Lower leg skin (tissue), 3 donors: ENCODE measurements at regions not wholly inside any gene's neighbourhood (a gene's known extent, or its start where the extent isn't known, plus 50 kb on each side); places are given as distances from the start of the nearest gene placed in this dataset.

ENCODE experiments used
- POLR2A ChIP-seq, 2 donors: fragments of 450-650 bp; IDR thresholded peaks; one replicate each; pipeline ENCODE4 v1.6.1; 2016 to 2017; ENCODE audit warnings: antibody characterized with exemption in 2 of 2, mild to moderate bottlenecking in 1 of 2, moderate library complexity in 1 of 2
- TF ChIP-seq, protein P1 (sequence below), 3 donors: fragments of 450-650 bp; IDR thresholded peaks; one replicate each; pipeline ENCODE4 v1.5.1; 2016; ENCODE audit warnings: antibody characterized with exemption in 3 of 3, mild to moderate bottlenecking in 3 of 3, moderate library complexity in 2 of 3

DNA sequence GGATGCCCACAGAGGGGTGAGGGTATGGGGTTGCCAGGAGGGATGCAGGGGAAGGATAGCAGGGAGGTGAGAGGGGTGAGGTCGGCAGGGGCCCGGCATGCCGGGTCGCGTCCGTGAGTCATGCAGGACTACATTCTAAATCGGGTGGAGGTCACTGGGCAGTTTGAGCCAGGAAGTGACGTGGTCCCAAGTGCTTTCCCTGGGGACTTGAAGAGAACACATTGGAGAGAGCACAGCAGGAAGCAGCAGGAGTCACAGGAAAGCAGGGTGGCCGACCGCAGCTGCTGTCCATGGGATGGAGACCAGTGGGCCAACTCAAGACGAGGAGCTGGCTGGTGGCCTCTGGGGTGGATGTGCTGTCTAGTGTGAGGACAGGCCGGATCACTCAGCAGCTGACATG is 92.0 kb upstream of the WASF3 start:
- TF ChIP-seq, protein P1, sequence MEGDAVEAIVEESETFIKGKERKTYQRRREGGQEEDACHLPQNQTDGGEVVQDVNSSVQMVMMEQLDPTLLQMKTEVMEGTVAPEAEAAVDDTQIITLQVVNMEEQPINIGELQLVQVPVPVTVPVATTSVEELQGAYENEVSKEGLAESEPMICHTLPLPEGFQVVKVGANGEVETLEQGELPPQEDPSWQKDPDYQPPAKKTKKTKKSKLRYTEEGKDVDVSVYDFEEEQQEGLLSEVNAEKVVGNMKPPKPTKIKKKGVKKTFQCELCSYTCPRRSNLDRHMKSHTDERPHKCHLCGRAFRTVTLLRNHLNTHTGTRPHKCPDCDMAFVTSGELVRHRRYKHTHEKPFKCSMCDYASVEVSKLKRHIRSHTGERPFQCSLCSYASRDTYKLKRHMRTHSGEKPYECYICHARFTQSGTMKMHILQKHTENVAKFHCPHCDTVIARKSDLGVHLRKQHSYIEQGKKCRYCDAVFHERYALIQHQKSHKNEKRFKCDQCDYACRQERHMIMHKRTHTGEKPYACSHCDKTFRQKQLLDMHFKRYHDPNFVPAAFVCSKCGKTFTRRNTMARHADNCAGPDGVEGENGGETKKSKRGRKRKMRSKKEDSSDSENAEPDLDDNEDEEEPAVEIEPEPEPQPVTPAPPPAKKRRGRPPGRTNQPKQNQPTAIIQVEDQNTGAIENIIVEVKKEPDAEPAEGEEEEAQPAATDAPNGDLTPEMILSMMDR (IDR thresholded peaks at IDR 0.05), result no peak
- TF ChIP-seq POLR2A (IDR thresholded peaks at IDR 0.05), result no peak
